Peyer's patch (tissue), 4 donors: ENCODE measurements at regions not wholly inside any gene's neighbourhood (a gene's known extent, or its start where the extent isn't known, plus 50 kb on each side); places are given as distances from the start of the nearest gene placed in this dataset.

Experiments
- DNase-seq, 3 donors: peaks; one replicate each; pipeline ENCODE4 v3.0.0-alpha.2; 2017 to 2019
- H3K27ac ChIP-seq, 4 donors: fragments of 200-600 bp; sonication (generic); one replicate each; pipeline ENCODE4 v1.5.1; 2016 to 2019
- H3K27me3 ChIP-seq, 2 donors: fragments of 200-600 bp; sonication (generic); one replicate each; pipeline ENCODE4 v1.5.1; 2019
- H3K36me3 ChIP-seq, 3 donors: fragments of 200-600 bp; sonication (generic); one replicate each; pipeline ENCODE4 v1.5.1; 2016 to 2019
- H3K4me1 ChIP-seq, 4 donors: fragments of 200-600 bp; sonication (generic); one replicate each; pipeline ENCODE4 v1.5.1; 2016 to 2019
- H3K4me3 ChIP-seq, 4 donors: fragments of 200-600 bp; sonication (generic); 1 replicate in 3 of 4; 2 replicates in 1 of 4; pipeline ENCODE4 v1.5.1; 2016 to 2019; ENCODE audit warnings: mild to moderate bottlenecking in 1 of 4
- H3K9me3 ChIP-seq, 4 donors: fragments of 200-600 bp; sonication (generic); one replicate each; pipeline ENCODE4 v1.5.1; 2016 to 2019; ENCODE audit warnings: mild to moderate bottlenecking in 1 of 4
- POLR2A ChIP-seq, 2 donors: fragments of 450-650 bp; IDR thresholded peaks; one replicate each; pipeline ENCODE4 v1.5.1; 2017; ENCODE audit warnings: antibody characterized with exemption in 2 of 2, mild to moderate bottlenecking in 2 of 2, moderate library complexity in 2 of 2
- TF ChIP-seq, protein P1 (sequence below), 6 experiments: fragments of 450-650 bp in 4 of 6; fragments of 200-600 bp in 2 of 6; sonication (generic) in 1 of 6; IDR thresholded peaks; one replicate each; pipeline ENCODE4 v1.5.1; 2017 to 2019; ENCODE audit warnings: antibody characterized with exemption in 6 of 6, mild to moderate bottlenecking in 3 of 6, moderate library complexity in 1 of 6

GRCh38 chr9:134494905-134495304 is 146.7 kb upstream of the COL5A1 start:
- H3K27me3 ChIP-seq, result no peaks in the 10 kb centered on the region
- H3K9me3 ChIP-seq, result no peaks in the 10 kb centered on the region
- no peaks in the 10 kb centered on the region for H3K36me3 ChIP-seq
- DNase-seq, result peak in 1 of 3 donors; percentile 28
- H3K4me3 ChIP-seq, result no peak overlapping the region
- no peaks in the 10 kb centered on the region for H3K4me1 ChIP-seq
- no peak for TF ChIP-seq POLR2A (IDR thresholded peaks at IDR 0.05)
- TF ChIP-seq, protein P1, sequence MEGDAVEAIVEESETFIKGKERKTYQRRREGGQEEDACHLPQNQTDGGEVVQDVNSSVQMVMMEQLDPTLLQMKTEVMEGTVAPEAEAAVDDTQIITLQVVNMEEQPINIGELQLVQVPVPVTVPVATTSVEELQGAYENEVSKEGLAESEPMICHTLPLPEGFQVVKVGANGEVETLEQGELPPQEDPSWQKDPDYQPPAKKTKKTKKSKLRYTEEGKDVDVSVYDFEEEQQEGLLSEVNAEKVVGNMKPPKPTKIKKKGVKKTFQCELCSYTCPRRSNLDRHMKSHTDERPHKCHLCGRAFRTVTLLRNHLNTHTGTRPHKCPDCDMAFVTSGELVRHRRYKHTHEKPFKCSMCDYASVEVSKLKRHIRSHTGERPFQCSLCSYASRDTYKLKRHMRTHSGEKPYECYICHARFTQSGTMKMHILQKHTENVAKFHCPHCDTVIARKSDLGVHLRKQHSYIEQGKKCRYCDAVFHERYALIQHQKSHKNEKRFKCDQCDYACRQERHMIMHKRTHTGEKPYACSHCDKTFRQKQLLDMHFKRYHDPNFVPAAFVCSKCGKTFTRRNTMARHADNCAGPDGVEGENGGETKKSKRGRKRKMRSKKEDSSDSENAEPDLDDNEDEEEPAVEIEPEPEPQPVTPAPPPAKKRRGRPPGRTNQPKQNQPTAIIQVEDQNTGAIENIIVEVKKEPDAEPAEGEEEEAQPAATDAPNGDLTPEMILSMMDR (IDR thresholded peaks at IDR 0.05), result no peak
- H3K27ac ChIP-seq, result no peak overlapping the region

DNA sequence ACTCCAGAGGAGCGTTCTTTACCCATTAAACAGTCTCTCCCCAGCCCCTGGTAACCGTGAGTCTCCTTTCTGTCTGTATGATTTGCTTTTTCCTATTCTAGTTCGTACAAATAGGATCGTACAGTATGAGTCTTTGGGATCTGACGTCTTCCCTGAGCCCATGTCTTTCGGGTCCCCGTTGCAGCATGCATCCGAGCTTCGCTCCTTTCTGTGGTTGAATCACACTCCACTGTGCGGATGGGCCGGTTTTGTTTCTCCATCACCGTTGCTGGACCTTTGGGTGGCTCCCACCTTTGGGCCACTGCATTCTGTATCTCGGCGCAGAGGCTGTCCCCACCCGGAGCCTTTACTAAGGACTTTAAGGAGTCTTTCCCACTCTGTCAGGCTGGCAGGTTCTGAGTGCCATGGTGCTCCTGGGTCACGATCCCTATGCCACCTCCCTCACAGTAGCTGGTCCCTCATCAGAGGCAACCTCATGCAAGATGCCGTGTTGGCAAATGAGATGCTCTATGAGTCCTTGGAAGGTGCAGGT is 145.7 kb upstream of the COL5A1 start:
- peak in 1 of 3 donors; percentile 21 for DNase-seq
- Histone ChIP-seq H3K4me3 (no peak overlapping the region), H3K27me3 (no peaks in the 10 kb centered on the region), H3K9me3 (no peaks in the 10 kb centered on the region), H3K36me3 (no peaks in the 10 kb centered on the region), H3K4me1 (no peaks in the 10 kb centered on the region), H3K27ac (no peak overlapping the region)
- TF ChIP-seq POLR2A (IDR thresholded peaks at IDR 0.05), result no peak

DNA sequence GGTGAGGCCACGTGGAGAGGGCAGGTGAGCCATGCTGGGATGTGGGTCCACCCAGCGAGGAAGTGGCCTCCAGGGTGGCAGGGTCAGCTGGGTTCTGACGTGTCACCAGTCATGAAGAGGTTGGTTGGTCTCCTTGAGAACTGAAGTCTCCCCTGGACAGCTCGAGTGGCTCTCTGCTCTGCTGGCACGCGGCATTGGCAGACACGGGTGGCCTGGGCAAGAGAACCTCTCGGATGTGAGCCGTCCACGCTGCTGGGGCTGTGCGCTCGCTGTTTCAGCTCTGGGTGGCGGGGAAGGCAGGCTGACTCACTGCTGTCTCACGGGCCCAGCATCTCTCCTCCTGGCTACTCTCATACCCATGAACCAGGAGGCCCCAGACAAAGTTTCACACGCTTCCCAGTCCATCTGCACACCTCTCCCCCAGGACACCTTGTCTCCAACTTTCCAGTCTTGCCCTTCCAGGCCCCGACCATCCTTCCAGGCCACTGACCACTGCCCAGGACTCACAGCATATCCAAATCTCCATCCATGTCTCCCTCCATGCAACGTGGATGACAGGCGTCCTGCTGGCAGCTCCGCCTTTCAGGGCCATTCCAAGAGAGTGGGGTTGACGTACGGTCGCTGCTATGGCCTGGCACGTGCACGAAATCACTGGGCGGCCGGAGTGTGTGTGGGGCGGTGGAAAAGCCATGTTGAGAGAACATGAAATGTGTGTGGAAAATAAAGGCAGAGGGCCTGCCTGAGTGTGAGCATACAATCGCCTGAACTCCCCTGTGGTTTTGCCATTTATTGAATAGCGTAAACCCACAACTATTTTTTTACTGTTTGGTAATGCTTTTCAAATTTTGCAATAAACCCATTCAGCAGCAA is 145.0 kb upstream of the COL5A1 start:
- no peaks in the 10 kb centered on the region for H3K4me1 ChIP-seq
- TF ChIP-seq POLR2A (IDR thresholded peaks at IDR 0.05), result no peak
- TF ChIP-seq, protein P1 (IDR thresholded peaks at IDR 0.05), result no peak
- H3K36me3 ChIP-seq, result no peaks in the 10 kb centered on the region
- no peak overlapping the region for H3K27ac ChIP-seq
- no peaks in the 10 kb centered on the region for H3K9me3 ChIP-seq
- peak in 1 of 3 donors; percentile 39 for DNase-seq
- H3K4me3 ChIP-seq, result no peak overlapping the region
- H3K27me3 ChIP-seq, result peaks cover 0 to 3% of the 10 kb centered on the region in 2 donors

GRCh38 chr9:134497283-134497860 is 144.2 kb upstream of the COL5A1 start:
- no peak for TF ChIP-seq POLR2A (IDR thresholded peaks at IDR 0.05)
- TF ChIP-seq, protein P1 (IDR thresholded peaks at IDR 0.05), result no peak
- peak in 1 of 3 donors; percentile 7 for DNase-seq
- Histone ChIP-seq H3K27ac (no peak overlapping the region), H3K4me1 (no peaks in the 10 kb centered on the region), H3K36me3 (no peaks in the 10 kb centered on the region), H3K9me3 (no peaks in the 10 kb centered on the region), H3K4me3 (no peak overlapping the region), H3K27me3 (peaks cover 0 to 6% of the 10 kb centered on the region in 2 donors)

DNA sequence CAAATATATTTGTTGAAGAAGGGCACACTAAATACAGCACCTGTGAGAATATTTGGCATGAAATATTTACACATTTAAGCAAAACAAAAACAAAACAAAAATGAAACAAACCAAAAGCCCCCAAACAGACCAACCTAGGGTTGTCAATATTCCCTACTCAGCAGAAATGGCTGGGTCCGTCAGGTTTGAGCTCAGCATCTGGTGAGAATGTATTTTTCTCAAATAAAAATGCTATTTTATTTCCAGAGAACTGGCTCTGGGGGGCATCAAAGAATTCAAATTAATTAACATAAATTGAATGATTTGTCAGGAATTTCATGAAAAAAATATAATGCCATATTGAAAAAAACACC is 142.8 kb upstream of the COL5A1 start:
- Histone ChIP-seq H3K36me3 (no peaks in the 10 kb centered on the region), H3K27me3 (peaks cover 0 to 6% of the 10 kb centered on the region in 2 donors), H3K27ac (no peak overlapping the region), H3K4me1 (peaks cover 0 to 8% (median 0%) of the 10 kb centered on the region in 4 donors), H3K9me3 (no peaks in the 10 kb centered on the region), H3K4me3 (no peak overlapping the region)
- TF ChIP-seq, protein P1 (IDR thresholded peaks at IDR 0.05), result no peak
- TF ChIP-seq POLR2A (IDR thresholded peaks at IDR 0.05), result no peak
- DNase-seq, result no peak
